Esophagus muscularis mucosa (tissue), 3 donors: ENCODE measurements at regions not wholly inside any gene's neighbourhood (a gene's known extent, or its start where the extent isn't known, plus 50 kb on each side); places are given as distances from the start of the nearest gene placed in this dataset.

Experiments used
- CTCF ChIP-seq, 3 experiments: fragments of 200-600 bp in 2 of 3; fragments of 450-650 bp in 1 of 3; sonication (generic) in 2 of 3; IDR thresholded peaks; one replicate each; pipeline ENCODE4 v1.5.1; 2017 to 2019; ENCODE audit warnings: antibody characterized with exemption in 3 of 3, mild to moderate bottlenecking in 2 of 3, moderate library complexity in 1 of 3
- POLR2AphosphoS5 ChIP-seq, 2 donors: sonication (generic); formaldehyde crosslinking; IDR thresholded peaks; one replicate each; pipeline ENCODE4 v1.6.1; 2017; ENCODE audit warnings: antibody characterized with exemption in 2 of 2

- no peak for TF ChIP-seq CTCF (IDR thresholded peaks at IDR 0.05)
- peak in 1 of 2 donors; percentile 41 for TF ChIP-seq POLR2AphosphoS5 (IDR thresholded peaks at IDR 0.05)
Measured at GRCh38 chr9:115456515-115456914, 338.6 kb upstream of the TNC start.
